ENCODE measurements at regions not wholly inside any gene's neighbourhood (a gene's known extent, or its start where the extent isn't known, plus 50 kb on each side); places are given as distances from the start of the nearest gene placed in this dataset.

DNA sequence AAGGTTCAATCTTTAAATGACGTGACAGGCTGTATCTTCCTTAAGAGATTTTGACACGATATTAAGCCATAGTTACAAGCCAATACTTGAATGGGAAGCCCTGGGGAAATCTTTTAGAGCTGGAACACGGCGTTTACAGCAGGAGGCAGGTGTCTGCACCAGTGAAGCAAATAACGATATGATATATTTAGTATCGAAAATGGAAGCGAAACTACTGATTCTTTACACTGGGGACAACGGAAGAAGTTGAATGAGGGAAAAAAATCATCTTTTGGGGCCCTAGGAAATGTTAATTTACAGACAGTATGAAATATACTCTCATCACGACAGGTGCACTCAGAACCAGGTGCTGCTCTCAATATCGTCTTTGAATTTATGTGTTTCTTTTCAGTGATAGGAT lies 793.9 kb upstream of the PCDH20 start (continued):
- TF ChIP-seq IKZF2 (IDR thresholded peaks at IDR 0.05) = peak; percentile 85 to 88

- intact Hi-C loops (cut with micrococcal nuclease; ENCODE audit: unreplicated experiment) = loop anchor here (5.0 to 10.0 kb wide), 2 partner anchors 100 to 953 kb away; no protein-coding TSS in a partner anchor
- in situ Hi-C loops (cut with MboI) = no loop called here
- CTCF ChIA-PET = interaction anchor here (0.7 to 1.0 kb wide), 2 partner anchors 10 to 24 kb away, joined by 3 read pairs; no protein-coding TSS in a partner anchor
- 58% methylated on average over 2 of the region's 2 CpGs for WGBS (ENCODE audit: insufficient coverage, insufficient replicate concordance, low lambda C conversion rate, missing lambda C conversion rate)
- POLR2A ChIA-PET = no interaction called here
- H3K27ac ChIP-seq (ENCODE audit: control insufficient read depth, insufficient read depth) = peak overlapping the region; percentile 18; the same call in 1 of the 2 replicates
- peak; percentile 66 for FAIRE-seq
- no peak overlapping the region for H2AFZ ChIP-seq (ENCODE audit: control insufficient read depth, low read depth, low read length)
- no peak for DNase-seq (ENCODE audit: low read depth, low spot score)
- BruUV-seq (replicated peaks) = no TSS peak
- H3K4me3 ChIP-seq = no peak overlapping the region
- peaks cover 10% of the 10 kb centered on the region for H3K4me1 ChIP-seq (ENCODE audit: control insufficient read depth, insufficient read depth, low read length)
- SMC1A ChIA-PET (ENCODE audit: uncharacterized antibody, unreplicated experiment) = interaction anchor here (1.2 to 2.2 kb wide), 2 partner anchors 20 to 49 kb away, joined by 3 to 8 read pairs; no protein-coding TSS in a partner anchor
- H3K27me3 ChIP-seq (replicated peaks in 1 of 2; ENCODE audit: control insufficient read depth in 2 of 2, insufficient read depth in 2 of 2, low read length in 1 of 2) = no peaks in the 10 kb centered on the region
- H3K9me3 ChIP-seq (replicated peaks; ENCODE audit: control insufficient read depth, insufficient read depth, low read length) = peaks cover 9% of the 10 kb centered on the region
- no peaks in the 10 kb centered on the region for H3K79me2 ChIP-seq (ENCODE audit: control insufficient read depth, insufficient read depth, low read length)
- no peaks in the 10 kb centered on the region for H4K20me1 ChIP-seq (ENCODE audit: control insufficient read depth, insufficient read depth)
- no peaks in the 10 kb centered on the region for H3K36me3 ChIP-seq (ENCODE audit: control insufficient read depth in 2 of 2, insufficient read depth in 2 of 2, low read length in 1 of 2)
- TF ChIP-seq MTA2 (IDR thresholded peaks at IDR 0.05; ENCODE audit: low read depth) (0 out of 2 replicates have a peak, but pooled peaks have one; percentile 18), IKZF1 (conservative IDR thresholded peaks at IDR 0.05) (peak; percentile 66), NBN (IDR thresholded peaks at IDR 0.05) (no peak), IKZF2 (IDR thresholded peaks at IDR 0.05) (peak; percentile 72 to 77), RUNX3 (IDR thresholded peaks at IDR 0.05; ENCODE audit: low read length) (peak; percentile 63), EED (IDR thresholded peaks at IDR 0.05; ENCODE audit: low read depth) (peak; percentile 66), SPI1 (IDR thresholded peaks at IDR 0.05; ENCODE audit: borderline replicate concordance, insufficient read depth, low read depth, low read length) (peak; percentile 68; the same call in 1 of the 2 replicates), IRF5 (IDR thresholded peaks at IDR 0.05; ENCODE audit: borderline replicate concordance) (no peak), NFYB (IDR thresholded peaks at IDR 0.05; ENCODE audit: insufficient read depth, low read depth, low read length) (no peak)
- H3K4me2 ChIP-seq (ENCODE audit: control insufficient read depth, insufficient read depth) = no peak overlapping the region
- peak; percentile 32; the same call in 2 of the 3 replicates for ATAC-seq
- no peak overlapping the region for H3K9ac ChIP-seq (ENCODE audit: control insufficient read depth, insufficient read depth, low read length)
- RAD21 ChIA-PET (ENCODE audit: unreplicated experiment) = interaction anchor here (2.2 kb wide), 1 partner anchor 87 kb away, joined by 11 read pairs; no protein-coding TSS in a partner anchor
Measured at GRCh38 chr13:62207388-62207787, 791.7 kb upstream of the PCDH20 start.
